Esophagus squamous epithelium (tissue), 5 donors: ENCODE measurements at regions not wholly inside any gene's neighbourhood (a gene's known extent, or its start where the extent isn't known, plus 50 kb on each side); places are given as distances from the start of the nearest gene placed in this dataset.

Source experiments
- DNase-seq: peaks from one replicate; lab custom pipeline; 2025; lab: John Stamatoyannopoulos, UW
- H3K27ac ChIP-seq, 4 donors: fragments of 200-600 bp; sonication (generic); one replicate each; pipeline ENCODE4 v1.5.1; 2016 to 2019; ENCODE audit warnings: mild to moderate bottlenecking in 1 of 4
- H3K27me3 ChIP-seq, 4 donors: fragments of 200-600 bp; sonication (generic); 1 replicate in 3 of 4; 2 replicates in 1 of 4; pipeline versions ENCODE4 v1.5.1 to v1.6.0; 2017 to 2021; ENCODE audit warnings: antibody characterized with exemption in 1 of 4
- H3K36me3 ChIP-seq, 3 donors: fragments of 200-600 bp; sonication (generic); one replicate each; pipeline ENCODE4 v1.5.1; 2016 to 2019
- H3K4me1 ChIP-seq, 3 donors: fragments of 200-600 bp; sonication (generic); one replicate each; pipeline ENCODE4 v1.5.1; 2017 to 2019
- H3K4me3 ChIP-seq, 4 donors: fragments of 200-600 bp; sonication (generic); 1 replicate in 3 of 4; 2 replicates in 1 of 4; pipeline ENCODE4 v1.5.1; 2016 to 2019; ENCODE audit warnings: mild to moderate bottlenecking in 2 of 4, moderate library complexity in 1 of 4
- H3K9me3 ChIP-seq, 3 donors: fragments of 200-600 bp; sonication (generic); one replicate each; pipeline ENCODE4 v1.5.1; 2016 to 2019
- POLR2A ChIP-seq, 4 donors: fragments of 450-650 bp; IDR thresholded peaks; one replicate each; pipeline ENCODE4 v1.6.1; 2017; ENCODE audit warnings: antibody characterized with exemption in 4 of 4, mild to moderate bottlenecking in 4 of 4, moderate library complexity in 3 of 4
- WGBS, 2 donors: methylation state at CpG; one replicate each; pipeline ENCODE4 v1.1.5; 2018; 5-methylcytosine and 5-hydroxymethylcytosine counted together
- intact Hi-C: fragments of 100-400 bp; cut with DNase I; formaldehyde crosslinking; loops from one replicate; pipeline ENCODE4 v1.15.0; 2022
- TF ChIP-seq, protein P1 (sequence below), 6 experiments: fragments of 450-650 bp in 4 of 6; fragments of 200-600 bp in 2 of 6; sonication (generic) in 2 of 6; IDR thresholded peaks; one replicate each; pipeline ENCODE4 v1.5.1; 2016 to 2019; ENCODE audit warnings: antibody characterized with exemption in 6 of 6, mild to moderate bottlenecking in 4 of 6, moderate library complexity in 4 of 6
- donor health status: DM: yes; HTN: yes; CAD: no.

DNA sequence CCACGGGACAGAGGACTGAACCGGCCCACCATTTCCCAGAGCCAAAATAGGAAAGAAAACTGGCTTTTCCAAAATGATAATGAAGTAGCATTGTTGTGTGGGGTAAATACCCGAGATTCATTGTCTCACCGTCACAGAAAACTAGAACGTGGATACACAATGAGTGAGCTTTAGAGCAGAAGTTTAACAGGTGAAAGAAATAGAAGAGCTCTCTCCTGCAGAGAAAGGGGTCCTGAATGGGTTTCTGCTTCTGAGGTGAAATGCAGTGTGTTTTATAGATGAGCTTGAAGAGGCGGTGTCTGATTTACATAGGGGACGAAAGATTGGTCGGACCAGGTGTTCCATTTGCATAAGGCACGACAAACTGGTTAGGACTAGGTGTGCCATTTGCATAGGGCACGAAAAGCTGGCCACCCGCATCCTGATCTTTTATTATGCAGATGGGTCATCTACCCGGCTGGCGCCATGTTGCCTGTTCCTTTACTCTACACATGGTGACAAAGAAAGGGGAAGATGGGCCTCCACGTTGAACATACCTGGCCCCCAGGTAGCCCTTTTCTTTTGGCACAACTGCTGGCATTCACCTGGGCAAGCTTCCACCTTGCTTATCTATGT, 118.1 kb downstream of the ATXN3L start:
- 64 to 88% methylated on average over 9 to 14 of the region's 14 CpGs for WGBS, 2 donors
- H3K27me3 ChIP-seq: no peaks in the 10 kb centered on the region
- intact Hi-C loops: no loop called here
- no peak overlapping the region for H3K4me3 ChIP-seq
- no peak for DNase-seq
- H3K36me3 ChIP-seq: no peaks in the 10 kb centered on the region
- no peaks in the 10 kb centered on the region for H3K9me3 ChIP-seq
- no peak overlapping the region for H3K27ac ChIP-seq
- TF ChIP-seq, protein P1, sequence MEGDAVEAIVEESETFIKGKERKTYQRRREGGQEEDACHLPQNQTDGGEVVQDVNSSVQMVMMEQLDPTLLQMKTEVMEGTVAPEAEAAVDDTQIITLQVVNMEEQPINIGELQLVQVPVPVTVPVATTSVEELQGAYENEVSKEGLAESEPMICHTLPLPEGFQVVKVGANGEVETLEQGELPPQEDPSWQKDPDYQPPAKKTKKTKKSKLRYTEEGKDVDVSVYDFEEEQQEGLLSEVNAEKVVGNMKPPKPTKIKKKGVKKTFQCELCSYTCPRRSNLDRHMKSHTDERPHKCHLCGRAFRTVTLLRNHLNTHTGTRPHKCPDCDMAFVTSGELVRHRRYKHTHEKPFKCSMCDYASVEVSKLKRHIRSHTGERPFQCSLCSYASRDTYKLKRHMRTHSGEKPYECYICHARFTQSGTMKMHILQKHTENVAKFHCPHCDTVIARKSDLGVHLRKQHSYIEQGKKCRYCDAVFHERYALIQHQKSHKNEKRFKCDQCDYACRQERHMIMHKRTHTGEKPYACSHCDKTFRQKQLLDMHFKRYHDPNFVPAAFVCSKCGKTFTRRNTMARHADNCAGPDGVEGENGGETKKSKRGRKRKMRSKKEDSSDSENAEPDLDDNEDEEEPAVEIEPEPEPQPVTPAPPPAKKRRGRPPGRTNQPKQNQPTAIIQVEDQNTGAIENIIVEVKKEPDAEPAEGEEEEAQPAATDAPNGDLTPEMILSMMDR (IDR thresholded peaks at IDR 0.05): no peak
- no peak for TF ChIP-seq POLR2A (IDR thresholded peaks at IDR 0.05)
- H3K4me1 ChIP-seq: no peaks in the 10 kb centered on the region

DNA sequence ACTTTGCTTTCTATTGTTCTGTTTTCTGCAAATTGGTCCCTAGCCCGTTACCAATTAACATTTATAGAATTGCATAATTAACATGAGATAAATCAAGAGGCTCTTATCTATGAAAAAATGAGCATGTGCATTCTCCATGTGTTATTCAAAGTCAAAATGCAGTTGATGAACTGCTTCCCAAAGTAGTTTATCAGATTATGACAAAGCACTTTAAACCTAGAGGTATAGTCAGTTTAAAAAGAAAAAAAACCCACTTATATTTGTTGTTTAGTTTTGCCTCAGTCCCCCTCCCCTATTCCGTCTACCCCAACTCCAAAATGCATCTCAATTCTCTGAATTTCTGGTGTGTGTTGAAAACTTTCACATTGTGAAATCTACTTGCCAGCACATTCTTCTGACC, 119.5 kb downstream of the ATXN3L start:
- no peaks in the 10 kb centered on the region for H3K27me3 ChIP-seq
- no peak overlapping the region for H3K27ac ChIP-seq
- TF ChIP-seq POLR2A (IDR thresholded peaks at IDR 0.05): no peak
- TF ChIP-seq, protein P1 (IDR thresholded peaks at IDR 0.05): no peak
- intact Hi-C loops: no loop called here
- no peaks in the 10 kb centered on the region for H3K4me1 ChIP-seq
- no peak for DNase-seq
- 84 to 88% methylated on average over 2 of the region's 2 CpGs for WGBS, 2 donors
- no peak overlapping the region for H3K4me3 ChIP-seq
- H3K36me3 ChIP-seq: no peaks in the 10 kb centered on the region
- H3K9me3 ChIP-seq: no peaks in the 10 kb centered on the region

DNA sequence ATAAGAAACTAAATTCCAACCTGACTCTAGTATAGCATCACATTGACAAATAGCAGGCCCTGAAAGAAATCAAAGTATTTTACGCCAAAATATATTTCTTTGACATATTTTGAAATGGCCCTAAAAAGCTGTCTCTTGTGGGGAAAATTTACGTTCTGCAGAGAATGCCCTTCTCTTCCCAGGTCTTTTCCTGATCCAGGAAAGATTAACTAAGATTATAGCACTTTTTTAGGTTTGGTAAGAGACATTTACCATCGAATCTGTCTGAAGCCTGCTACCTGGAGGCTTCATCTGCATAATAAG, 121.1 kb downstream of the ATXN3L start:
- no peak for TF ChIP-seq POLR2A (IDR thresholded peaks at IDR 0.05)
- TF ChIP-seq, protein P1 (IDR thresholded peaks at IDR 0.05): no peak
- H3K27me3 ChIP-seq: no peaks in the 10 kb centered on the region
- H3K4me3 ChIP-seq: no peak overlapping the region
- H3K9me3 ChIP-seq: no peaks in the 10 kb centered on the region
- no peaks in the 10 kb centered on the region for H3K36me3 ChIP-seq
- no peak for DNase-seq
- H3K4me1 ChIP-seq: peaks cover 0 to 4% (median 0%) of the 10 kb centered on the region in 3 donors
- intact Hi-C loops: no loop called here
- no peak overlapping the region for H3K27ac ChIP-seq
- 68 to 86% methylated on average over 3 of the region's 3 CpGs for WGBS, 2 donors

DNA sequence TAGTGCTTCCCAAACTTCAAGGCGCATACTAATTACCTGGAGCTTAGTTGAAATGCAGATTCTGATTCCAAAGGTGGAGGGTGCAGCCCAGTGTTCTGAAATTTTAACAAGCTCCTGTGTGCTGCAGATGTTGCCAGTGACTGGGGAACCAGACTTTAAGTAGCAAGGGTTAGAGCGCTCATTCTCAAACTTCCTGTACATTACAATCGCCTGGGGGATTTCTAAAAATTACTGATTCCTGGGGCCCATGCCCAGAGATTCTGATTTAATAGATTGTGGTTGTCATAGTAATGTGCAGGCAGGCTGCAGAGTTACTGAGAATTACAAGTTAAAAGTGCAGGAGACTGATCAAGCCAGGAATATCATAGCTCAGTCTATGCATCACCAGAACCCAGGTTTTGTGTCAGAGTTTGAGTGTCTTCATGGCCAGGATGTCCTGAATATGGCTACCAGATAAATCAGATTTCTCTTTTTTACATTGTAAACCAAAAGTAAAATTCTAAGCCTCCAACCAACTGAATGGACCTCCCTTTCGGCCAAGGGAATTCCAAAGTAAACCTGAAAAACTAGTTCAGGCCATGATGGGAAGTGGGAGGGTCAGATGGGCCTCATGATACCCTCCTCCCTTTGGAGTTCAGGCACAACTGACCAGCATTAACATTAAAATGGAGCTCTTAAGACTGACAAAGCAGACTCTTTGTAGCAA, 121.6 kb downstream of the ATXN3L start:
- 80 to 86% methylated on average over 2 to 4 of the region's 4 CpGs for WGBS, 2 donors

DNA sequence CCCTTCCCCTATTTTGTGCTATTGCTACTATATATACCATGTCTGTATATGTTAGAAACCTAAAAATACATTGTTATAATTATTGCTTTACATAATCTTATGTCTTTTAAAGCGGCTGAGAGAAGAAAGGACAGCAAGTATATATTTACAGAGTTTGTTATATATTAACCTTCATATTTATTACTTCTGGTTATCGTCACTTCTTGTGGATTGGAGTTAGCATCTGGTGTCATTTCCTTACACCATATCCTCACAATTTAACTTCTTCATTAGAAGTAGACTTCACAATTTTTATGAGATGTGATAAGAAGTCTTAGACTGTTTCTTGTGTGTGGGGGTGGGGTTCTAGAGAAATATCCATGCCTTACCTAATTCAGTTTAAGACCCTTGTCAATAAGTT, 123.1 kb downstream of the ATXN3L start:
- Histone ChIP-seq H3K27me3 (no peaks in the 10 kb centered on the region), H3K27ac (no peak overlapping the region), H3K4me1 (peaks cover 0 to 4% (median 0%) of the 10 kb centered on the region in 3 donors), H3K4me3 (no peak overlapping the region), H3K36me3 (no peaks in the 10 kb centered on the region), H3K9me3 (no peaks in the 10 kb centered on the region)
- no peak for DNase-seq
- TF ChIP-seq POLR2A (IDR thresholded peaks at IDR 0.05): no peak
- TF ChIP-seq, protein P1 (IDR thresholded peaks at IDR 0.05): no peak
- 86 to 92% methylated on average over 2 of the region's 2 CpGs for WGBS, 2 donors
- intact Hi-C loops: no loop called here

More for the DNA sequence above, 121.6 kb downstream of the ATXN3L start:
- Histone ChIP-seq H3K27me3 (no peaks in the 10 kb centered on the region), H3K27ac (no peak overlapping the region), H3K4me3 (no peak overlapping the region), H3K4me1 (peaks cover 0 to 4% (median 0%) of the 10 kb centered on the region in 3 donors), H3K9me3 (no peaks in the 10 kb centered on the region), H3K36me3 (no peaks in the 10 kb centered on the region)
- intact Hi-C loops: no loop called here
- TF ChIP-seq, protein P1 (IDR thresholded peaks at IDR 0.05): no peak
- TF ChIP-seq POLR2A (IDR thresholded peaks at IDR 0.05): no peak
- no peak for DNase-seq
